Activated naive CD8-positive, alpha-beta T cell treated with anti-CD3 and anti-CD28 coated beads, Interleukin-2, amount 50 U/mL, for 16 hours (primary cell): ENCODE measurements at regions not wholly inside any gene's neighbourhood (a gene's known extent, or its start where the extent isn't known, plus 50 kb on each side); places are given as distances from the start of the nearest gene placed in this dataset.

Experiments used
- DNase-seq: peaks from one replicate; pipeline ENCODE4 v3.0.0-alpha.2; 2020; ENCODE audit warnings: low read depth, low spot score

GRCh38 chr2:59490192-59490591 lies 1063.3 kb downstream of the BCL11A start:
- DNase-seq = no peak

GRCh38 chr2:59484673-59485072 lies 1068.8 kb downstream of the BCL11A start:
- DNase-seq = no peak

GRCh38 chr2:59463426-59463825 lies 1090.0 kb downstream of the BCL11A start:
- no peak for DNase-seq

- DNase-seq = no peak
Observed at GRCh38 chr2:59462422-59463197, 1090.8 kb downstream of the BCL11A start.

- no peak for DNase-seq
Observed at GRCh38 chr2:59461127-59461526, 1092.3 kb downstream of the BCL11A start.

- no peak for DNase-seq
Observed at GRCh38 chr2:59458800-59459199, 1094.7 kb downstream of the BCL11A start.

- no peak for DNase-seq
Observed at GRCh38 chr2:59456285-59456684, 1097.2 kb downstream of the BCL11A start.

GRCh38 chr2:59449274-59449673 lies 1104.2 kb downstream of the BCL11A start:
- no peak for DNase-seq

GRCh38 chr2:59440491-59440890 lies 1113.0 kb downstream of the BCL11A start:
- no peak for DNase-seq

GRCh38 chr2:59435635-59436034 lies 1117.8 kb downstream of the BCL11A start:
- DNase-seq = no peak

- DNase-seq = no peak
Observed at GRCh38 chr2:59428940-59429339, 1124.5 kb downstream of the BCL11A start.

- DNase-seq = no peak
Observed at GRCh38 chr2:59427980-59428379, 1125.5 kb downstream of the BCL11A start.

GRCh38 chr2:59425247-59425646 lies 1128.2 kb downstream of the BCL11A start:
- no peak for DNase-seq

GRCh38 chr2:59413751-59414570 lies 1139.5 kb downstream of the BCL11A start:
- DNase-seq = no peak

- DNase-seq = no peak
Observed at GRCh38 chr2:59399126-59399525, 1154.3 kb downstream of the BCL11A start.

- no peak for DNase-seq
Observed at GRCh38 chr2:59398081-59398480, 1155.4 kb downstream of the BCL11A start.

- DNase-seq = no peak
Observed at GRCh38 chr2:59395119-59395518, 1154.0 kb upstream of the FANCL start.

GRCh38 chr2:59391896-59392295 lies 1150.8 kb upstream of the FANCL start:
- no peak for DNase-seq

- no peak for DNase-seq
Observed at GRCh38 chr2:59390581-59390980, 1149.5 kb upstream of the FANCL start.

- no peak for DNase-seq
Observed at GRCh38 chr2:59389240-59389639, 1148.1 kb upstream of the FANCL start.

- DNase-seq = no peak
Observed at GRCh38 chr2:59385971-59386370, 1144.8 kb upstream of the FANCL start.

GRCh38 chr2:59383473-59383872 lies 1142.3 kb upstream of the FANCL start:
- DNase-seq = no peak

- DNase-seq = no peak
Observed at GRCh38 chr2:59378127-59378526, 1137.0 kb upstream of the FANCL start.
